ENCODE measurements at regions not wholly inside any gene's neighbourhood (a gene's known extent, or its start where the extent isn't known, plus 50 kb on each side); places are given as distances from the start of the nearest gene placed in this dataset.

GRCh38 chr6:88532241-88532860 is 366.2 kb upstream of the CNR1 start:
- DNase-seq: no peak
- no peak overlapping the region for H3K27ac ChIP-seq
- in situ Hi-C loops (cut with HindIII; ENCODE audit: low pct_ligation_motif_present, low sequenced_read_pairs): no loop called here
- H3K27me3 ChIP-seq (replicated peaks): no peaks in the 10 kb centered on the region
- no peak overlapping the region for H3K4me3 ChIP-seq (ENCODE audit: low read depth, low read length)
- TF ChIP-seq, protein P1, sequence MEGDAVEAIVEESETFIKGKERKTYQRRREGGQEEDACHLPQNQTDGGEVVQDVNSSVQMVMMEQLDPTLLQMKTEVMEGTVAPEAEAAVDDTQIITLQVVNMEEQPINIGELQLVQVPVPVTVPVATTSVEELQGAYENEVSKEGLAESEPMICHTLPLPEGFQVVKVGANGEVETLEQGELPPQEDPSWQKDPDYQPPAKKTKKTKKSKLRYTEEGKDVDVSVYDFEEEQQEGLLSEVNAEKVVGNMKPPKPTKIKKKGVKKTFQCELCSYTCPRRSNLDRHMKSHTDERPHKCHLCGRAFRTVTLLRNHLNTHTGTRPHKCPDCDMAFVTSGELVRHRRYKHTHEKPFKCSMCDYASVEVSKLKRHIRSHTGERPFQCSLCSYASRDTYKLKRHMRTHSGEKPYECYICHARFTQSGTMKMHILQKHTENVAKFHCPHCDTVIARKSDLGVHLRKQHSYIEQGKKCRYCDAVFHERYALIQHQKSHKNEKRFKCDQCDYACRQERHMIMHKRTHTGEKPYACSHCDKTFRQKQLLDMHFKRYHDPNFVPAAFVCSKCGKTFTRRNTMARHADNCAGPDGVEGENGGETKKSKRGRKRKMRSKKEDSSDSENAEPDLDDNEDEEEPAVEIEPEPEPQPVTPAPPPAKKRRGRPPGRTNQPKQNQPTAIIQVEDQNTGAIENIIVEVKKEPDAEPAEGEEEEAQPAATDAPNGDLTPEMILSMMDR (IDR thresholded peaks at IDR 0.05; ENCODE audit: low read depth, low read length, missing control alignments): no peak
- H3K36me3 ChIP-seq (replicated peaks): no peaks in the 10 kb centered on the region

- no peak overlapping the region for H3K27ac ChIP-seq
- no peak for DNase-seq
- TF ChIP-seq, protein P1 (IDR thresholded peaks at IDR 0.05; ENCODE audit: low read depth, low read length, missing control alignments): no peak
- no peak overlapping the region for H3K4me3 ChIP-seq (ENCODE audit: low read depth, low read length)
- in situ Hi-C loops (cut with HindIII; ENCODE audit: low pct_ligation_motif_present, low sequenced_read_pairs): no loop called here
- H3K36me3 ChIP-seq (replicated peaks): no peaks in the 10 kb centered on the region
- H3K27me3 ChIP-seq (replicated peaks): no peaks in the 10 kb centered on the region
Measured at GRCh38 chr6:88529726-88530125, 363.6 kb upstream of the CNR1 start.

- no peaks in the 10 kb centered on the region for H3K36me3 ChIP-seq (replicated peaks)
- DNase-seq: no peak
- no peak overlapping the region for H3K4me3 ChIP-seq (ENCODE audit: low read depth, low read length)
- H3K27me3 ChIP-seq (replicated peaks): no peaks in the 10 kb centered on the region
- TF ChIP-seq, protein P1 (IDR thresholded peaks at IDR 0.05; ENCODE audit: low read depth, low read length, missing control alignments): no peak
- H3K27ac ChIP-seq: no peak overlapping the region
- in situ Hi-C loops (cut with HindIII; ENCODE audit: low pct_ligation_motif_present, low sequenced_read_pairs): no loop called here
Measured at GRCh38 chr6:88520445-88520844, 354.3 kb upstream of the CNR1 start.

DNA sequence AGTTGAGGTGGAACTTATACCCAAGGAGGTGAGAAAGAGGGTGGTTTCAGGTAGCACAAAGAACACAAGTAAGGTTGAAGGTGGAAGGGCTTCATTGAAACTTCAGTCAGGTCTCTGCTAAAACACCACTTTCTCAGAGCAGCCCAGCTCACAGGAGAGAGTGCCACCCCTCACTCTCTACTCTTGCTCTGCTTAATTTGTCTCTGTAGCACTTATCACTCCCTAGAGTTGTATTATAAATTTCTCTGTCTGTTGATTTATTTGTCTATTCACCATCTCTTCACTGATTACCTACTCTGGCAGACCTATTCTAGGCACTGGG is 353.8 kb upstream of the CNR1 start:
- in situ Hi-C loops (cut with HindIII; ENCODE audit: low pct_ligation_motif_present, low sequenced_read_pairs): no loop called here
- H3K4me3 ChIP-seq (ENCODE audit: low read depth, low read length): no peak overlapping the region
- DNase-seq: no peak
- no peaks in the 10 kb centered on the region for H3K27me3 ChIP-seq (replicated peaks)
- no peak overlapping the region for H3K27ac ChIP-seq
- TF ChIP-seq, protein P1 (IDR thresholded peaks at IDR 0.05; ENCODE audit: low read depth, low read length, missing control alignments): no peak
- H3K36me3 ChIP-seq (replicated peaks): no peaks in the 10 kb centered on the region

DNA sequence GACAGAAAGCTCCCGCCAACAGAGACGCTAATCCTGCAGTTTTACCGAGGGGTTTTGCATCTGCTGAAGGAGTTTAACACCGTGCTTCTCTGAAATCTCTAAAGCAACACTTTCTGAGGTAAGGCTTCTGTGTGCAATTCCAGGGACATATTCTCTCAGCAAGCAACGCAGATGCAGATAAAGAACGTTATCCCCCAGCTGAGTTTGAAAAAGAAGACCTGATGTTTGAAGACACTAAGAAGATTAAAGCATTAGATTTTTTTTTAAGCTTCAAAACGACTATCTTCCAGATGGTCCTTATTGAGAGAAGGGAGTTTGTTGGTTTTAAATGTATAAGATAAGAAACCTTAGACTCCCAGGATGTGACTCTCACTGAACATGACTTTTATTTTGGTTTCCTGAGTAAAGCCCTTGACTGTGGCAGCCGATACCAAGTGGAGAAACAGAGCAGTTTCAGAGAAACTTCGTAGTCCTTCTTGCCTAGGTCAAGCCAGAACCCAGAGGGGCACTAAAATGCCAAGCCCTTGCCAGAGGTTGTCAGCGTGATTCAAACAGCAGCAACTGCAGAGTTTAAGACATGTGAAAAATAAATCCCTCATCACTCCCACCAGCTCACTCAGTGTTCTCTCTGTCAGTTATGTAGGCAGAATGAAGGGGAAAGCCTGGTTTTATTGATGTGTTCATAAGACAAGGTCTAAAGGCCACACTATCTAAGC is 353.3 kb upstream of the CNR1 start:
- no peak overlapping the region for H3K4me3 ChIP-seq (ENCODE audit: low read depth, low read length)
- H3K36me3 ChIP-seq (replicated peaks): no peaks in the 10 kb centered on the region
- in situ Hi-C loops (cut with HindIII; ENCODE audit: low pct_ligation_motif_present, low sequenced_read_pairs): no loop called here
- TF ChIP-seq, protein P1 (IDR thresholded peaks at IDR 0.05; ENCODE audit: low read depth, low read length, missing control alignments): no peak
- H3K27ac ChIP-seq: no peak overlapping the region
- DNase-seq: no peak
- no peaks in the 10 kb centered on the region for H3K27me3 ChIP-seq (replicated peaks)

- no peaks in the 10 kb centered on the region for H3K27me3 ChIP-seq (replicated peaks)
- no peaks in the 10 kb centered on the region for H3K36me3 ChIP-seq (replicated peaks)
- no peak overlapping the region for H3K27ac ChIP-seq
- in situ Hi-C loops (cut with HindIII; ENCODE audit: low pct_ligation_motif_present, low sequenced_read_pairs): no loop called here
- no peak overlapping the region for H3K4me3 ChIP-seq (ENCODE audit: low read depth, low read length)
- TF ChIP-seq, protein P1 (IDR thresholded peaks at IDR 0.05; ENCODE audit: low read depth, low read length, missing control alignments): no peak
- DNase-seq: peak; percentile 22
Measured at GRCh38 chr6:88517737-88518136, 351.6 kb upstream of the CNR1 start.

All from brain microvascular endothelial cell (primary cell).